Smooth muscle cell (in vitro differentiated cells): ENCODE measurements at regions not wholly inside any gene's neighbourhood (a gene's known extent, or its start where the extent isn't known, plus 50 kb on each side); places are given as distances from the start of the nearest gene placed in this dataset.
"Not testable (repeated sequence)": the region's sequence is repeated elsewhere in the genome, so short reads cannot be mapped to it uniquely, and the experiment has no call there.

Experiments
- DNase-seq: peaks from one replicate; lab custom pipeline; 2025; ENCODE audit not compliant: unreplicated experiment; lab: John Stamatoyannopoulos, UW
- H2AFZ ChIP-seq: fragments of 200-600 bp; sonication (generic); 2 replicates; pipeline ENCODE4 v1.6.0; 2016; ENCODE audit warnings: antibody characterized with exemption, low read depth, mild to moderate bottlenecking
- H3F3A ChIP-seq: fragments of 200-600 bp; sonication (generic); 2 replicates; pipeline ENCODE4 v1.6.0; 2017; ENCODE audit warnings: antibody characterized with exemption, low read depth
- H3K27ac ChIP-seq: fragments of 200-600 bp; sonication (generic); 2 replicates; pipeline ENCODE4 v1.5.1; 2016; ENCODE audit warnings: low read depth, mild to moderate bottlenecking
- H3K27me3 ChIP-seq: fragments of 200-600 bp; sonication (generic); 2 replicates; pipeline ENCODE4 v1.6.1; 2016; ENCODE audit warnings: low read depth, mild to moderate bottlenecking
- H3K36me3 ChIP-seq: fragments of 200-600 bp; sonication (generic); 2 replicates; pipeline ENCODE4 v1.5.1; 2016; ENCODE audit warnings: low read depth
- H3K4me1 ChIP-seq: fragments of 200-600 bp; sonication (generic); 2 replicates; pipeline ENCODE4 v1.5.1; 2016; ENCODE audit warnings: low read depth
- H3K4me2 ChIP-seq: fragments of 200-600 bp; sonication (generic); 2 replicates; pipeline ENCODE4 v1.6.0; 2016; ENCODE audit warnings: mild to moderate bottlenecking
- H3K4me3 ChIP-seq: fragments of 200-600 bp; sonication (generic); 2 replicates; pipeline ENCODE4 v1.5.1; 2016; ENCODE audit warnings: mild to moderate bottlenecking
- H3K79me2 ChIP-seq: fragments of 200-600 bp; sonication (generic); 2 replicates; pipeline ENCODE4 v1.6.0; 2016; ENCODE audit warnings: low read depth, mild to moderate bottlenecking
- H3K9ac ChIP-seq: fragments of 200-600 bp; sonication (generic); 2 replicates; pipeline ENCODE4 v1.6.0; 2016; ENCODE audit warnings: low read depth
- H3K9me3 ChIP-seq: fragments of 200-600 bp; sonication (generic); replicated peaks from 2 replicates; pipeline ENCODE4 v1.5.1; 2016; ENCODE audit warnings: low read depth
- H4K20me1 ChIP-seq: fragments of 200-600 bp; sonication (generic); 2 replicates; pipeline ENCODE4 v1.6.0; 2016; ENCODE audit warnings: low read depth
- WGBS: methylation state at CpG from one replicate; pipeline ENCODE4 v1.1.7; 2016; ENCODE audit warnings: low lambda C conversion rate; 5-methylcytosine and 5-hydroxymethylcytosine counted together
- TF ChIP-seq, protein P1 (sequence below): fragments of 200-600 bp; sonication (generic); IDR thresholded peaks from 2 replicates; pipeline ENCODE4 v1.5.1; 2017; ENCODE audit warnings: borderline replicate concordance, mild to moderate bottlenecking, antibody characterized with exemption; ENCODE audit not compliant: insufficient read depth, poor library complexity, severe bottlenecking

GRCh38 chr5:2865856-2866255, 114.4 kb upstream of the IRX2 start:
- 93% methylated on average over 12 of the region's 12 CpGs for WGBS
- DNase-seq: no peak
- no peaks in the 10 kb centered on the region for H3K36me3 ChIP-seq
- H3K79me2 ChIP-seq: no peaks in the 10 kb centered on the region
- H3K9me3 ChIP-seq: no peaks in the 10 kb centered on the region
- H4K20me1 ChIP-seq: no peaks in the 10 kb centered on the region
- no peak overlapping the region for H2AFZ ChIP-seq
- no peak overlapping the region for H3K9ac ChIP-seq
- no peaks in the 10 kb centered on the region for H3F3A ChIP-seq
- H3K4me1 ChIP-seq: peaks cover 4% of the 10 kb centered on the region
- TF ChIP-seq, protein P1, sequence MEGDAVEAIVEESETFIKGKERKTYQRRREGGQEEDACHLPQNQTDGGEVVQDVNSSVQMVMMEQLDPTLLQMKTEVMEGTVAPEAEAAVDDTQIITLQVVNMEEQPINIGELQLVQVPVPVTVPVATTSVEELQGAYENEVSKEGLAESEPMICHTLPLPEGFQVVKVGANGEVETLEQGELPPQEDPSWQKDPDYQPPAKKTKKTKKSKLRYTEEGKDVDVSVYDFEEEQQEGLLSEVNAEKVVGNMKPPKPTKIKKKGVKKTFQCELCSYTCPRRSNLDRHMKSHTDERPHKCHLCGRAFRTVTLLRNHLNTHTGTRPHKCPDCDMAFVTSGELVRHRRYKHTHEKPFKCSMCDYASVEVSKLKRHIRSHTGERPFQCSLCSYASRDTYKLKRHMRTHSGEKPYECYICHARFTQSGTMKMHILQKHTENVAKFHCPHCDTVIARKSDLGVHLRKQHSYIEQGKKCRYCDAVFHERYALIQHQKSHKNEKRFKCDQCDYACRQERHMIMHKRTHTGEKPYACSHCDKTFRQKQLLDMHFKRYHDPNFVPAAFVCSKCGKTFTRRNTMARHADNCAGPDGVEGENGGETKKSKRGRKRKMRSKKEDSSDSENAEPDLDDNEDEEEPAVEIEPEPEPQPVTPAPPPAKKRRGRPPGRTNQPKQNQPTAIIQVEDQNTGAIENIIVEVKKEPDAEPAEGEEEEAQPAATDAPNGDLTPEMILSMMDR: no peak
- no peaks in the 10 kb centered on the region for H3K27me3 ChIP-seq
- no peak overlapping the region for H3K4me3 ChIP-seq
- no peak overlapping the region for H3K4me2 ChIP-seq
- H3K27ac ChIP-seq: no peak overlapping the region

GRCh38 chr5:2864515-2865105, 113.1 kb upstream of the IRX2 start:
- no peaks in the 10 kb centered on the region for H3K36me3 ChIP-seq
- no peaks in the 10 kb centered on the region for H3K27me3 ChIP-seq
- H3K4me1 ChIP-seq: peaks cover 4% of the 10 kb centered on the region
- H2AFZ ChIP-seq: no peak overlapping the region
- WGBS: 73% methylated on average over 14 of the region's 14 CpGs
- DNase-seq: no peak
- H3K79me2 ChIP-seq: no peaks in the 10 kb centered on the region
- no peak overlapping the region for H3K9ac ChIP-seq
- H4K20me1 ChIP-seq: no peaks in the 10 kb centered on the region
- no peak overlapping the region for H3K4me3 ChIP-seq
- H3K4me2 ChIP-seq: no peak overlapping the region
- TF ChIP-seq, protein P1: no peak
- H3F3A ChIP-seq: no peaks in the 10 kb centered on the region
- H3K9me3 ChIP-seq: no peaks in the 10 kb centered on the region
- no peak overlapping the region for H3K27ac ChIP-seq

- Histone ChIP-seq H2AFZ (no peak overlapping the region), H3F3A (no peaks in the 10 kb centered on the region), H3K36me3 (no peaks in the 10 kb centered on the region), H3K9ac (no peak overlapping the region), H3K27me3 (no peaks in the 10 kb centered on the region), H3K4me3 (no peak overlapping the region), H3K27ac (no peak overlapping the region), H3K79me2 (no peaks in the 10 kb centered on the region), H4K20me1 (no peaks in the 10 kb centered on the region), H3K4me2 (no peak overlapping the region), H3K9me3 (no peaks in the 10 kb centered on the region), H3K4me1 (peaks cover 4% of the 10 kb centered on the region)
- TF ChIP-seq, protein P1: no peak
- WGBS: 93% methylated on average over 8 of the region's 16 CpGs
- DNase-seq: no peak
Measured at GRCh38 chr5:2863675-2864433, 112.4 kb upstream of the IRX2 start.

- TF ChIP-seq, protein P1: no peak
- Histone ChIP-seq H2AFZ (no peak overlapping the region), H3K9me3 (no peaks in the 10 kb centered on the region), H3K27ac (no peak overlapping the region), H3K4me2 (no peak overlapping the region), H3K79me2 (no peaks in the 10 kb centered on the region), H3K36me3 (no peaks in the 10 kb centered on the region), H3K4me3 (no peak overlapping the region), H4K20me1 (no peaks in the 10 kb centered on the region), H3K9ac (no peak overlapping the region), H3K27me3 (no peaks in the 10 kb centered on the region), H3K4me1 (peaks cover 4% of the 10 kb centered on the region), H3F3A (no peaks in the 10 kb centered on the region)
- no peak for DNase-seq
Measured at GRCh38 chr5:2863133-2863532, 111.7 kb upstream of the IRX2 start.

DNA sequence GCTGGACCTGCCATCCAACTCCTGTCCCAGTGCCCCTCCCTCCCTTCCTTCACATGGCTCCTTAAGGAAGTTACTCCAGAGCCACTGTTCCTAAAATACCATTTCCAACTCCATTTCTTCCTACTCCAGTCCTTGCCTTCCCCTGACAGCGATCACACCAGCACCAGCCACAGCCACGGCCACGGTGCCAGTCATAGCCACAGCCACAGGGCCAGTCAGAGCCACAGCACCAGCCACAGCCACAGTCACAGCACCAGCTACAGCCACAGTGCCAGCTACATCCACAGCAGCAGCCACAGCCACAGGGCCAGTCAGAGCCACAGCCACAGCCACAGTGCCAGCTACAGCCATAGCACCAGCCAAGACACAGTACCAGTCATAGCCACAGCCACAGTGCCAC, 110.7 kb upstream of the IRX2 start:
- not testable (repeated sequence) for H3F3A ChIP-seq, H3K36me3 ChIP-seq, H3K79me2 ChIP-seq, H2AFZ ChIP-seq, H3K9me3 ChIP-seq, H3K4me1 ChIP-seq, H3K27me3 ChIP-seq, H3K9ac ChIP-seq, H4K20me1 ChIP-seq, DNase-seq, H3K4me3 ChIP-seq
- Histone ChIP-seq H3K27ac (peak overlapping the region; percentile 74), H3K4me2 (peak overlapping the region; percentile 78)
- 83% methylated on average over 3 of the region's 3 CpGs for WGBS
